Gastroesophageal sphincter (tissue), 3 donors: ENCODE measurements at regions not wholly inside any gene's neighbourhood (a gene's known extent, or its start where the extent isn't known, plus 50 kb on each side); places are given as distances from the start of the nearest gene placed in this dataset.

Experiments
- CTCF ChIP-seq, 4 experiments: fragments of 200-600 bp in 2 of 4; fragments of 450-650 bp in 2 of 4; sonication (generic) in 1 of 4; IDR thresholded peaks; one replicate each; pipeline ENCODE4 v1.5.1; 2017 to 2019; ENCODE audit warnings: antibody characterized with exemption in 4 of 4, mild to moderate bottlenecking in 2 of 4, moderate library complexity in 2 of 4
- EP300 ChIP-seq: sonication (generic); formaldehyde crosslinking; IDR thresholded peaks from one replicate; pipeline ENCODE4 v1.6.1; 2017; ENCODE audit warnings: antibody characterized with exemption, mild to moderate bottlenecking
- POLR2A ChIP-seq, 2 donors: fragments of 450-650 bp; IDR thresholded peaks; one replicate each; pipeline ENCODE4 v1.6.1; 2017; ENCODE audit warnings: antibody characterized with exemption in 2 of 2, mild to moderate bottlenecking in 2 of 2, moderate library complexity in 1 of 2

GRCh38 chr2:176687342-176687741, 418.1 kb downstream of the MTX2 start:
- no peak for TF ChIP-seq CTCF (IDR thresholded peaks at IDR 0.05)
- TF ChIP-seq EP300 = no peak
- TF ChIP-seq POLR2A (IDR thresholded peaks at IDR 0.05) = no peak
